ENCODE measurements at regions not wholly inside any gene's neighbourhood (a gene's known extent, or its start where the extent isn't known, plus 50 kb on each side); places are given as distances from the start of the nearest gene placed in this dataset.

DNA sequence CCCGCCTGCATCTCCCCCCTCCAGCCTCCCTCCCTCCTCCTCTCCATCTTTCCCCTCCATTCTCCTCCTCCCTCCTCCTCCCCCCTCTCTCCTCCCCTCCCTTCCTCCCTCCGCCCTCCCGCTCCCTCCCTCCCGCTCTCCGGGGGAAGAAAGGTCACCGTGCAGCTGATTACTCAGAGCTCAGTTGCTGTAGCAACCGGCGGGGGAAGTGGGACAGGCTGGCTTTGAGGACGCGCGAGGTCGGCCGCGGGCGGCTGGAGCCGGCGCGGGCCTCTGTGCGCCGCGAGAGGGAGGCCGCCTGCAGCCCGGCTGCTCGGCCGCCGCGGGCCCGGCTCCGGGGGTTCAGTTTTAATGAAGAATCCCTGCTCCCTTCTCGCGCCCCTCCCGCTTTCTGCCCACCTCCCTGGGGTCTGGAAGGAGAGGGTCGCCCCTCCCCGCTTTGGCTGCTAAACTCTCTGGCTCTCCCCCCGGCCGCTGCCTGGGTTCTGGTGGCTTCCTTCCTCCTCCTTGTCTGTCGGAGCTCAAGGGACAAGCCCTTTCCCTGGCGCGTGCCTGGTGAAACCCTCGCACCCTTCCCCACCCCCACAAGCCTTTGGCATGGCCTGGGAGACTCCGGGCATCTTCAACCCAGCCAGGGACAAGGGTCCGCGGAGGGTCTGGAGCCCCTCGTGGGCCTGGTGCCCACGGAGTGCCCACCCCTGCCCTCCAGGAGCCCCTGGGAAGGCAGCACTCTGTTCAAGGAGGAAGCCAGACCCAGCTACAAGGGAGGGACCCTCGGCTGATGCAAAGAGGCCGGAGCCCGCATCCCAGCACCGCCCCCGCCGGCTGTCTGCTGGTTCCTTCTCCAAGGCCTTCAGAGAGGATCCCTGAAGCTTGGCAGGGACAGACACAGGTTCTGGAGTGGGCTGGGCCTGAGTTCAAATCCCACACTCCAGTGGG, 160.3 kb downstream of the C9orf50 start (continued):
- 0 out of 2 replicates have a peak, but pooled peaks have one; percentile 27 for TF ChIP-seq TEAD4 (IDR thresholded peaks at IDR 0.05; ENCODE audit: borderline replicate concordance, insufficient read depth)
- TF ChIP-seq ELF1 (IDR thresholded peaks at IDR 0.05), result no peak
- TF ChIP-seq MEF2A (IDR thresholded peaks at IDR 0.05; ENCODE audit: borderline replicate concordance, low read depth), result no peak
- TF ChIP-seq, protein P1, sequence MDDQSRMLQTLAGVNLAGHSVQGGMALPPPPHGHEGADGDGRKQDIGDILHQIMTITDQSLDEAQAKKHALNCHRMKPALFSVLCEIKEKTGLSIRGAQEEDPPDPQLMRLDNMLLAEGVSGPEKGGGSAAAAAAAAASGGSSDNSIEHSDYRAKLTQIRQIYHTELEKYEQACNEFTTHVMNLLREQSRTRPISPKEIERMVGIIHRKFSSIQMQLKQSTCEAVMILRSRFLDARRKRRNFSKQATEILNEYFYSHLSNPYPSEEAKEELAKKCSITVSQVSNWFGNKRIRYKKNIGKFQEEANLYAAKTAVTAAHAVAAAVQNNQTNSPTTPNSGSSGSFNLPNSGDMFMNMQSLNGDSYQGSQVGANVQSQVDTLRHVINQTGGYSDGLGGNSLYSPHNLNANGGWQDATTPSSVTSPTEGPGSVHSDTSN (IDR thresholded peaks at IDR 0.05), result peak; percentile 39; the same call in 1 of the 2 replicates
- peak; percentile 50 for TF ChIP-seq NRF1 (IDR thresholded peaks at IDR 0.05; ENCODE audit: low read depth, low read length)
- TF ChIP-seq, protein P2, sequence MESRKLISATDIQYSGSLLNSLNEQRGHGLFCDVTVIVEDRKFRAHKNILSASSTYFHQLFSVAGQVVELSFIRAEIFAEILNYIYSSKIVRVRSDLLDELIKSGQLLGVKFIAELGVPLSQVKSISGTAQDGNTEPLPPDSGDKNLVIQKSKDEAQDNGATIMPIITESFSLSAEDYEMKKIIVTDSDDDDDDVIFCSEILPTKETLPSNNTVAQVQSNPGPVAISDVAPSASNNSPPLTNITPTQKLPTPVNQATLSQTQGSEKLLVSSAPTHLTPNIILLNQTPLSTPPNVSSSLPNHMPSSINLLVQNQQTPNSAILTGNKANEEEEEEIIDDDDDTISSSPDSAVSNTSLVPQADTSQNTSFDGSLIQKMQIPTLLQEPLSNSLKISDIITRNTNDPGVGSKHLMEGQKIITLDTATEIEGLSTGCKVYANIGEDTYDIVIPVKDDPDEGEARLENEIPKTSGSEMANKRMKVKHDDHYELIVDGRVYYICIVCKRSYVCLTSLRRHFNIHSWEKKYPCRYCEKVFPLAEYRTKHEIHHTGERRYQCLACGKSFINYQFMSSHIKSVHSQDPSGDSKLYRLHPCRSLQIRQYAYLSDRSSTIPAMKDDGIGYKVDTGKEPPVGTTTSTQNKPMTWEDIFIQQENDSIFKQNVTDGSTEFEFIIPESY (IDR thresholded peaks at IDR 0.05; ENCODE audit: borderline replicate concordance, low read depth), result 0 out of 2 replicates have a peak, but pooled peaks have one; percentile 35
- peak; percentile 13 for TF ChIP-seq SMC3 (IDR thresholded peaks at IDR 0.05; ENCODE audit: low read depth, low read length)
- TF ChIP-seq TAF1 (IDR thresholded peaks at IDR 0.05; ENCODE audit: borderline replicate concordance, low read depth, low read length), result no peak; the same call in 1 of the 2 replicates
- no peak for TF ChIP-seq JUND (IDR thresholded peaks at IDR 0.05)
- no peak for TF ChIP-seq RFX5 (IDR thresholded peaks at IDR 0.05; ENCODE audit: low read length)
- TF ChIP-seq RCOR1 (IDR thresholded peaks at IDR 0.05; ENCODE audit: low read length), result no peak
- no peak; the same call in 1 of the 2 replicates for TF ChIP-seq RXRA (IDR thresholded peaks at IDR 0.05; ENCODE audit: borderline replicate concordance, low read depth)
- no peak for TF ChIP-seq GABPA (IDR thresholded peaks at IDR 0.05; ENCODE audit: low read depth)
- TF ChIP-seq EP300 (IDR thresholded peaks at IDR 0.05; ENCODE audit: borderline replicate concordance in 1 of 2, low read depth in 1 of 2, low read length in 1 of 2), result peak; percentile 44 to 46; a peak in 2 of 4 replicates
- TF ChIP-seq, protein P3, sequence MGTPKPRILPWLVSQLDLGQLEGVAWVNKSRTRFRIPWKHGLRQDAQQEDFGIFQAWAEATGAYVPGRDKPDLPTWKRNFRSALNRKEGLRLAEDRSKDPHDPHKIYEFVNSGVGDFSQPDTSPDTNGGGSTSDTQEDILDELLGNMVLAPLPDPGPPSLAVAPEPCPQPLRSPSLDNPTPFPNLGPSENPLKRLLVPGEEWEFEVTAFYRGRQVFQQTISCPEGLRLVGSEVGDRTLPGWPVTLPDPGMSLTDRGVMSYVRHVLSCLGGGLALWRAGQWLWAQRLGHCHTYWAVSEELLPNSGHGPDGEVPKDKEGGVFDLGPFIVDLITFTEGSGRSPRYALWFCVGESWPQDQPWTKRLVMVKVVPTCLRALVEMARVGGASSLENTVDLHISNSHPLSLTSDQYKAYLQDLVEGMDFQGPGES (IDR thresholded peaks at IDR 0.05; ENCODE audit: low read depth, low read length), result no peak
- TF ChIP-seq MXI1 (IDR thresholded peaks at IDR 0.05; ENCODE audit: low read depth, low read length), result peak; percentile 75
- peak; percentile 40; the same call in 1 of the 2 replicates for TF ChIP-seq FOXM1 (IDR thresholded peaks at IDR 0.05; ENCODE audit: low read depth)
- TF ChIP-seq NFIC (IDR thresholded peaks at IDR 0.05; ENCODE audit: borderline replicate concordance), result no peak
- TF ChIP-seq FOSL2 (IDR thresholded peaks at IDR 0.05; ENCODE audit: borderline replicate concordance, low read depth), result no peak
